NCI-H128 (cell line): ENCODE measurements at regions not wholly inside any gene's neighbourhood (a gene's known extent, or its start where the extent isn't known, plus 50 kb on each side); places are given as distances from the start of the nearest gene placed in this dataset.
A peak's percentile ranks its signal among the peaks of the same experiment; 100 is the strongest.

Experiments
- DNase-seq: peaks from one replicate; lab custom pipeline; 2025; ENCODE audit not compliant: unreplicated experiment; lab: John Stamatoyannopoulos, UW

DNA sequence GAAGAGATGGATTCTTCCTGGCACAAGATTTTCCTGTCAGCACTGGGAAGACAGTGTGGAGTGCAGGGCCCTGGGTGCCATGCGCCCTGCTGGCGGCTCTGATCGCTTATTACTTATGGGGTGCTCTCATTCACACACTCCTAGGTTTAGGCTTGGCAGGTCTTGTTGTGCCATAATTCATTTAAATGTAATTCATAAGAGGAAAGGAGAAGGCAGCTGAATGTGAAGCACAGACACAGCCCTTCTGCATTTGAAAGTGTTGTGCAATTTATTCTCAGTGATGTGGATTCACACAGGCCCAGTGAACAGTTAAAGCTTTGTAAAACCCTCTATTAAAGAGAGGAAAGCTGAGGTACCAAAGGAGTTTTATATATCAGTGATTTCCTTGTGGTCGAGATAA, 249.7 kb downstream of the C4orf33 start:
- DNase-seq: no peak

DNA sequence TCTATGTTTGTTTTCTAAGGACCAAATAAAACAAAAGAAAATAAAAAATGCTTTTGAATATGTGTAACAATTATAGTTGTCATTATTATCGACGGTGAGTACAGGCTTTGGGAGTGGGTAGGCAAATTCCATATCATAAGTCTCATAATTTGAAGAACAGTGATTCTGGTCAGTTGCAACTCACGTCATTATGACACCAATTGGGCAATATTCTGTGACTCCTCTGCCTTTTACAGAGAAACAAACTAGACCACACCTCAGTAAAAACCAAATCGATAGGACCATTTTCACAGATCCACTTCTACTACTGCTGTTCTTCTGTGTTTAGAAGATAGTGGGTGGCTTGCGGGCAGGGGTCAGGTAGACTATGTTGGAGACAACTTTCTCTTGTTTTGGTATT, 250.1 kb downstream of the C4orf33 start:
- no peak for DNase-seq

DNA sequence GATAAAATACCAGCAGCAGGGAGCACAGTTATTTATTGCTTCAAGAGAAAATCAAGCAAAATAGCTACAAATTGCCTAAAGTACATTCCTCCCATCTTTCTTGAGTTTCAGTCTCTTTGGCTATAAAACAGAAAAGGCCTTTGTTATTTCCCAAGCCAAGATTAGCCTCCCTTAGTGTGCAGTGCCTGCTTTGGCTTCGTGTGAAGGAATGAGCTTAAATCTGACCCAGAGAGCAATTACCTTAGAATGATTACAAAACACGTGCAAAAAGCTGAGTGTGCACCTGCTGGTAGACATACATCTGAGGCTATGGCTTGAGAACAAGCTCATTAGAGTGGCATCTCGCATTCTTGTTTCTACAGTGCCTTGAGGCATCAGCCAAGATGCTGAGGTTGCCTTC, 250.8 kb downstream of the C4orf33 start:
- no peak for DNase-seq

DNA sequence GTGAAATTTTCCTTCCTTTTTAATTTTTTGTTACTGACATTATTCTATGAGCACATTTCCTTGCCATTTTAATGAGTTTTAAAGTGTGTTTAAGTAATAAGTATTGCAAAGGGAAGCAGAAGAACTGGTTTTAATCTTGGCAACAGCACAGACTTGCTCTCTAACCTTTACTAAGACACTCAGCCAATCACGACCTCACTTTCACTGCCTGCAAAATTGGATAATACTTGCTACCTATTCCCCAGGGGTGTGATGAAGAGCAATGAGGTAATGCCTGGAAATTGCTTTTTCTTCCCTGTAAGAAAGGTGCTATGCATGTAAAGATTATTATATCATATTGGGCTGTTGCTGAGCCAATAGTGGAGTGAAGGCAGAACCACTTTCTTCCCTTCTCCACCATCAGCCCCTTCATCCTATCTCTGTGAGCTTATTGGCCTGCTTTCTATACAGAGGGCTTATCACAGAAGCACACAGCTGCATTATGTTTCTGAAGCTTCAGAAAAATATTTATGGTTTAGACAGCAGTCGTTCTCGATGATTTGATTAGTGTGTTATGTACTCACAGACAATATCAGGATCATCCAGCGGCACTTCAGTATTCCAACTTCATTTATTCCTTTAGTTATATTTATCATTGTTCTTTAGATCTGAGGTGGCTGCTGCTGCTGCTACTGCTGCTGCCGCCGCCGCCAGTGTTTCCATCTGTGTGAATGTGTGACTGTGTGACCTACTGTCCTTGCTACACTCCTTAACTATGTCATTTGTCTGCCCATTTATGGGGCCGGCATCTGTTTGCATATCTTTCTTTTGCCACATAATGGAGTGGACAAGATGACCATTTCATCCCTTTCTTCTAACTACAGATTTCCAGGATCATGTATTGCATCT, 255.1 kb downstream of the C4orf33 start:
- no peak for DNase-seq

- DNase-seq: no peak
These were observed 256.5 kb downstream of the C4orf33 start for GRCh38 chr4:129352480-129352879.

GRCh38 chr4:129353490-129353889, 257.5 kb downstream of the C4orf33 start:
- no peak for DNase-seq

- no peak for DNase-seq
These were observed 259.1 kb downstream of the C4orf33 start for GRCh38 chr4:129355031-129355430.

DNA sequence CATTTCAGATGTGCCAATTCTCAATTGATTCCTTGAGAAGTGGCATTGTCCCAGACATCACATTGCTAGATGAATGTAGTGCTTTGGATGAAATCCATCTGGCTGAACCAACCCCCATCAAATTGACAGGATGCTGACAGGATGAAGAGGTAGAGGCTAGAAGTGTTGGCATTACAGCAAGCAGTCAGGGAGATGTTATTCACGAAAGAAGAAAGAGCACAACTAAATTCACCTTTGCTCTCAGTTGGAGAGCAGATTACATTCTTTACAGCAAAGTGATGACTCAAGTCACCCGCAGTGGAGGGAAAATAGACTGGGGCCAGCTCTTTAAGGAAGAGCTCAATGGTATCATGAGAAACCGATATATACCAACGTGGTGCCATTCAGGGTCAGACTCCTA, 259.6 kb downstream of the C4orf33 start:
- DNase-seq: no peak

DNA sequence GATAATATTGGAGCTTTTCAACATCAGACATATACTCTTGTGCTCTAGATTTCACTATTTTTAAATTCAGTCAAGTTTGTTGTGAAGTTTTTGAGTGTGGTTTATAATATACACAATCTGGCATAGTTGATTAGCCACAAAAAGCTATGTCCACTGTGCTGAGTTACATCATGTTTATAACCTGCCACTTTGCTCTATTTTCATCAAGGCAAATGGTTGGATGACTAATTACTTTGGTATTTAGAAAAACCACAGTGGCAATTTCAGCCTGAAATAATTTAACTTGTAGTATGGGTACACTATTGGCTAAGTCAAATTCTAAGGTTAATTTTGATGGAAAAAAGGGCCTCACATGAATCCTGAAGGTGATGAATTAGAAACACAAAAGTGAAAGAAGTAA, 262.6 kb downstream of the C4orf33 start:
- no peak for DNase-seq

GRCh38 chr4:129359461-129359860, 263.5 kb downstream of the C4orf33 start:
- DNase-seq: no peak

- peak; percentile 45 for DNase-seq
These were observed 266.8 kb downstream of the C4orf33 start for GRCh38 chr4:129362691-129363274.

DNA sequence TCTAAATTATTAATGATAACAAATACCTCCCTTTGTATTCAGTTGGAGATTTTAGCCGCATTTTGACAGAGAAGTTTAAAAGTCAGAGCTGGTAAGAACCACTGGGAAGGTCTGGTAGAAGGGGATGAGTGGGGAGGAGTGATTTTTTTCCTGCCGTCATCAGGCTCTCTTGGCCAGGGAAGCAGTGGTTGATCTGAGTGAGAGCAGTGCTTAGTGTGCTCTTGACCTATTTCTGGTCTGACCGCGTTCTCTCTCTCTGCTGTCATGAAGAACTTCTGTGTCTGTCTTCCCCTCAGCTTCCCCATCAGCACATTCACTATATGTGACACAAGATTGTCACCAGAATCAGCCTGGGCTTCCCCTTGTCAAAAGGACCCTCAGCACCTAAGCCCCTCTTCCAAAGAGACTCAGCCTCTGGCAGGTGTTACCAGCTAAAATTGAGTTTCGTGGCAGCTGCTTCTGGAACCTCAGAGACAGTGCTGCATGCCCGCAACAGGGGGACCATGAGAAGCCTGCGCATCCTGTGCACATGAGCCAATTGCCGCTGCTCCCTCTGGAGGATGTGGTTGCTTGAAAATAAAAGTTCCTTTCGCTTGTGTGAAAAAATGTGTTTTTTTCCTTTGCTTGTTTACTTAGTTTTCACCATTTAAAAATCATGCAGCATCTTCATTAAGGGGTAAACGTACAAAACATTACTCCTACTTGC, 268.9 kb downstream of the C4orf33 start:
- no peak for DNase-seq

DNA sequence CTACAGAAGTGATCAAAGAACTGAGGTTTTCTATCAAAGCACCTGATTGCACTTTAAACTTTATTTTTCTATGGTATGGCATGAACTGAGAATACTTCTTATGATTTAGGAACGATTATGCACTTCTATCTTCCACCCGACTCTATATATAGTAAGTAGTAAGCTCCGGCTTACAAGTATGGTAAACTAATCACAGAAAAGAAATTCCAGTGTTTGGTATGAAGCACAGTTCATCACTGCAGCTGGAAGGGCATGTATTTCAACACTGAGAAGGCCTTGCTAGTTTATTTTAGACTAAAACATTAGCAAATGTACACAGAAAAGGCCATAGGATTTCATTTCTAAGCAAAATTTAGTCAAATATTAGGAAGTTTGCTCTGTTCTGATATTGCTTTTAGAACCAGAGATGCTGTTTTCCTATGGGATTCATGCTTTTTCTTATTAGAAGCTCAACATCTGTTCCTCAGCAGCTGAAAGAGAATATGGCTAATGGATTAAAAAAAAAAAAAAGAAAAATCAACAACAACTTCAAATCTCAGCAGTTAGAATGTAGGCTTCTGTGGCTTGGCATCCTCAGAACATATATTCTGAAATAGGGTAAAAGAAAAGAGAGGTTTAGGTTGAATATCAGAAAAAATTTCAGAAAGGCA, 273.5 kb downstream of the C4orf33 start:
- DNase-seq: no peak

- no peak for DNase-seq
These were observed 275.1 kb downstream of the C4orf33 start for GRCh38 chr4:129371065-129371464.

DNA sequence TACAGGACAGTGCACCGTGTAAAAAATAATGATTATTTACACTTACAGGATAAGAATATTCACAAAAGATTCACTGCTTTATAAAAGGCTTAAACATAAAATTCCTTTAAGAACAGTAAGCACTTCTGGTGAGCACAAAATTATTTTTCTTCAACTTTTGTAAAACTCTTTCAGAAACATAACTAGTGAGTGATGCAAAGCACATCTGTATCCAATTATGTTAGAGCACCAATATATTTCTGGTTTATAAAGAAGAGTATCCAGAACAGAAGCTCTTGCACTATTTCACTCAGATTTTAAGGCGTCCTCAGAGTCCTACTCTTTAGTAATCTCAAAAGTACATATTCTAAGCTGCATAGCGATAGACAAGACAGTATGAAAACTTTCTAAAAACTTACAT, 276.0 kb downstream of the C4orf33 start:
- DNase-seq: no peak

GRCh38 chr4:129377131-129377845, 281.3 kb downstream of the C4orf33 start:
- DNase-seq: no peak

DNA sequence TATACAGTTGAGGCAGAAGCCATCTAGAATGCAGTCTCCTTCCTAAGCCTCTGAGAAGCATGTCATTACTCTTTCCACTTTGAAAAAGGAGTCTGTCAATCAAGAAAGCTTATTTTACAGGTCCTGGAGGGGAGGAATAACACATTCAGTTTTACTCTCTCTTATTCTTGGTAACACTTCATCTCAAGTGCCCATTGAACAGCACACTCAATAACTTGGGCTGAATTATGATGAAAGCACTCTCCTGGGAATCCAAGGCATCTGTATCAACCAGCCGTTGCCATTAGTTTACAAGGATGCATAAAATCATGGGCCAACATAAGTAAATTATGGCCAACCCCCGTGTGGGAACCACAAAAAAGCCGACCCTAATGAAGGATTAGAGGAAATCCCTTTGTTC, 282.4 kb downstream of the C4orf33 start:
- peak; percentile 56 for DNase-seq

DNA sequence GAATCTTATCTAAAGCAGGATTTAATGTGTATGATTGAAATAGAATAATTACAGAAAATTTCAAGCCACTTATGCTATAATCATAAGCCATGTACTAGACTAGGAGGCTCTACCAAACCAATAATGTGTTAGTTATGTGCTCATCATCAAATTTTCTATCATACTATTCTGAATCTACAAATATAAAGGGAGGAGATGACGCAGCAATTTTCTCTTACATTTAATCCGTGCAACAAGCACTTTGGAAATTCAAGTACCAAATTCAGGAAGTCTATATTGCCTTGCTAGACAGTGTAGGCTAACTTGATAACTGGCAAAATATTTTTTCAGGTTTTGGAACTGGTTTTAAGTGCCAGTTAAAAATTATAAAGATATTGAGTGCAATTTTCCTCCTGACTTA, 283.5 kb downstream of the C4orf33 start:
- DNase-seq: no peak

DNA sequence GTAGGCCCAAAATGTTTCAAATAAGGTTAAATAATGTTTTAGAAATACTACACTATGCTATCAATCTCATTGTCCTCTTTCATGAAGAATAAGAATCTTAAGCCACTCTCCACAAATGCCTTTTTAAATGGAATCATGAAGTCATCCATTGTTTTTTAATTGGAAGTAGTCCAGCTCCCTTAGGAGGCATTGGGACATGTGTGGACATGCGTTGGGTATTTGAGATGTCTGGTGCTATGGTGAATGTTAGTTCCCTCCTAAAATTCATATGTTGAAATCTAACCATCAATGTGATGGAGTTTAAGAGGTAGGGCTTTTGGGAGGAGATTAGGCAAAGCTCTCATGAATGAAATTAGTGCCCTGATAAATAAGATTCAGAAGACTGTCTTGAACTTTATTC, 289.0 kb downstream of the C4orf33 start:
- DNase-seq: no peak

GRCh38 chr4:129387666-129388065, 291.7 kb downstream of the C4orf33 start:
- DNase-seq: no peak

GRCh38 chr4:129393976-129394375, 298.0 kb downstream of the C4orf33 start:
- DNase-seq: no peak
